HCT116 (cell line): ENCODE measurements at regions not wholly inside any gene's neighbourhood (a gene's known extent, or its start where the extent isn't known, plus 50 kb on each side); places are given as distances from the start of the nearest gene placed in this dataset.

Source experiments
- ATAC-seq: fragments of 200-7000 bp; cut with Tn5 transposase; 2 replicates; pipeline ENCODE4 v1.9.1; 2020; ENCODE audit warnings: mild to moderate bottlenecking, moderate library complexity
- BruUV-seq: library from RNA; stranded (reverse); fragments of 400-500 nt; replicated peaks from 2 replicates; lab custom pipeline; 2021; lab: Mats Ljungman, UMichigan
- CTCF ChIA-PET: fragments of 300-600 bp; sonication (Branson Sonifier 250); formaldehyde crosslinking; loops from one replicate; lab custom pipeline; 2021; ENCODE audit warnings: antibody characterized with exemption; lab: Charles Lee
- POLR2A ChIA-PET: fragments of 300-600, 350-600 bp; sonication (Branson Sonifier 250); formaldehyde crosslinking; loops from one replicate; lab custom pipeline; 2021; ENCODE audit warnings: antibody characterized with exemption; lab: Charles Lee
- RAD21 ChIA-PET, 2 experiments: fragments of 300-600 bp; sonication (Branson Sonifier 250); formaldehyde crosslinking; loops; one replicate each; lab custom pipeline; 2023; ENCODE audit warnings: low total read pairs in 2 of 2; ENCODE audit not compliant: uncharacterized antibody in 2 of 2, unreplicated experiment in 2 of 2, low non-redundant PET in 1 of 2; lab: Charles Lee
- DNase-seq: peaks from one replicate; pipeline ENCODE4 v3.0.0-alpha.2; 2010; ENCODE audit warnings: low read depth, low spot score
- H2AFZ ChIP-seq: fragments of 200-600 bp; shearing (Covaris generic), sonication (generic); 2 replicates; pipeline ENCODE4 v1.6.1; 2017; ENCODE audit warnings: low read depth, mixed run types, mixed read lengths, antibody characterized with exemption, low read length; ENCODE audit not compliant: poor library complexity, severe bottlenecking
- H3K27ac ChIP-seq: 2 replicates; pipeline ENCODE4 v1.5.1; 2012; ENCODE audit warnings: low read depth, low read length
- H3K27me3 ChIP-seq: fragments of 200-600 bp; sonication (generic); 2 replicates; pipeline ENCODE4 v1.6.1; 2016; ENCODE audit warnings: mixed run types, low read length, mixed read lengths; ENCODE audit not compliant: insufficient read depth
- H3K36me3 ChIP-seq, 2 experiments: fragments of 200-500 bp in 1 of 2; fragments of 200-600 bp in 1 of 2; sonication (Bioruptor generic) in 1 of 2; sonication (generic) in 1 of 2; 2 replicates each; pipeline versions ENCODE4 v1.5.1 to v1.6.1; 2014 to 2016; ENCODE audit warnings: low read length in 2 of 2, inconsistent platforms in 1 of 2, mixed read lengths in 1 of 2, mixed run types in 1 of 2; ENCODE audit not compliant: insufficient read depth in 2 of 2, control insufficient read depth in 1 of 2
- H3K4me1 ChIP-seq, 2 experiments: fragments of 200-600 bp in 1 of 2; sonication (generic) in 1 of 2; 2 replicates each; pipeline versions ENCODE4 v1.5.1 to v1.6.1; 2012 to 2017; ENCODE audit warnings: low read length in 2 of 2, inconsistent platforms in 1 of 2, mild to moderate bottlenecking in 1 of 2, mixed read lengths in 1 of 2, mixed run types in 1 of 2, moderate library complexity in 1 of 2; ENCODE audit not compliant: insufficient read depth in 2 of 2, control insufficient read depth in 1 of 2
- H3K4me2 ChIP-seq: fragments of 200-600 bp; sonication (generic); 2 replicates; pipeline ENCODE4 v1.6.1; 2017; ENCODE audit warnings: mixed run types, low read length, mixed read lengths
- H3K4me3 ChIP-seq, 2 experiments: fragments of 200-600 bp in 1 of 2; sonication (generic) in 1 of 2; replicated peaks in 1 of 2; 2 replicates each; pipeline ENCODE4 v1.5.1; 2011 to 2016; ENCODE audit warnings: low read length in 2 of 2, control low read depth in 1 of 2, low read depth in 1 of 2, mild to moderate bottlenecking in 1 of 2, mixed read lengths in 1 of 2, mixed run types in 1 of 2
- H3K79me2 ChIP-seq: fragments of 200-600 bp; sonication (generic); 2 replicates; pipeline ENCODE4 v1.6.1; 2017; ENCODE audit warnings: mild to moderate bottlenecking, mixed run types, low read length, moderate library complexity, mixed read lengths; ENCODE audit not compliant: insufficient read depth
- H3K9ac ChIP-seq: fragments of 200-600 bp; sonication (generic); 2 replicates; pipeline ENCODE4 v1.6.1; 2016; ENCODE audit warnings: low read length, mixed read lengths
- H3K9me2 ChIP-seq: fragments of 200-600 bp; sonication (generic), shearing (Covaris generic); 2 replicates; pipeline ENCODE4 v1.6.1; 2017; ENCODE audit warnings: mixed run types, mild to moderate bottlenecking, moderate library complexity; ENCODE audit not compliant: insufficient read depth
- H3K9me3 ChIP-seq, 2 experiments: fragments of 200-500 bp in 1 of 2; fragments of 200-600 bp in 1 of 2; sonication (Bioruptor generic) in 1 of 2; sonication (generic) in 1 of 2; 2 replicates each; pipeline ENCODE4 v1.6.1; 2014 to 2017; ENCODE audit warnings: low read length in 2 of 2, mixed read lengths in 2 of 2, inconsistent platforms in 1 of 2, low read depth in 1 of 2, mild to moderate bottlenecking in 1 of 2, mixed run types in 1 of 2, moderate library complexity in 1 of 2; ENCODE audit not compliant: control insufficient read depth in 1 of 2, insufficient read depth in 1 of 2
- H4K20me1 ChIP-seq: fragments of 200-600 bp; sonication (generic), shearing (Covaris generic); 2 replicates; pipeline ENCODE4 v1.6.1; 2017; ENCODE audit warnings: mixed run types, mild to moderate bottlenecking, moderate library complexity; ENCODE audit not compliant: insufficient read depth
- CBX3 ChIP-seq: IDR thresholded peaks from 2 replicates; pipeline ENCODE4 v1.6.1; 2012; ENCODE audit warnings: low read depth
- CEBPB ChIP-seq: IDR thresholded peaks from 2 replicates; pipeline ENCODE4 v1.6.1; 2012; ENCODE audit warnings: low read depth
- EGR1 ChIP-seq: IDR thresholded peaks from 2 replicates; pipeline ENCODE4 v1.6.1; 2012; ENCODE audit warnings: low read depth
- EZH2phosphoT487 ChIP-seq: fragments of 200-600 bp; IDR thresholded peaks from 2 replicates; pipeline ENCODE4 v1.6.1; 2018; ENCODE audit warnings: antibody characterized with exemption, borderline replicate concordance
- POLR2A ChIP-seq: IDR thresholded peaks from 2 replicates; pipeline ENCODE4 v1.7.0; 2011; ENCODE audit warnings: borderline replicate concordance; ENCODE audit not compliant: insufficient read depth, insufficient read length; ENCODE audit errors: extremely low read depth
- SIN3A ChIP-seq: IDR thresholded peaks from 2 replicates; pipeline ENCODE4 v1.6.1; 2012; ENCODE audit warnings: low read depth
- TCF7L2 ChIP-seq: IDR thresholded peaks from 2 replicates; pipeline ENCODE4 v1.7.0; 2011; ENCODE audit warnings: borderline replicate concordance, inconsistent platforms; ENCODE audit not compliant: insufficient read depth, insufficient read length; ENCODE audit errors: extremely low read depth
- ZFX ChIP-seq: fragments of 450-650 bp; IDR thresholded peaks from 2 replicates; pipeline ENCODE4 v1.6.1; 2017
- ZNF274 ChIP-seq: fragments of 200-500 bp; sonication (Bioruptor generic); IDR thresholded peaks from 2 replicates; pipeline ENCODE4 v1.6.1; 2014; ENCODE audit warnings: mild to moderate bottlenecking, low read depth, low read length, inconsistent platforms
- intact Hi-C: fragments of 100-400 bp; cut with micrococcal nuclease; formaldehyde crosslinking; loops from 2 replicates; pipeline ENCODE4 v1.10.0; 2022
- TF ChIP-seq, protein P1 (sequence below): IDR thresholded peaks from 2 replicates; pipeline ENCODE4 v1.6.1; 2012; ENCODE audit warnings: low read depth

DNA sequence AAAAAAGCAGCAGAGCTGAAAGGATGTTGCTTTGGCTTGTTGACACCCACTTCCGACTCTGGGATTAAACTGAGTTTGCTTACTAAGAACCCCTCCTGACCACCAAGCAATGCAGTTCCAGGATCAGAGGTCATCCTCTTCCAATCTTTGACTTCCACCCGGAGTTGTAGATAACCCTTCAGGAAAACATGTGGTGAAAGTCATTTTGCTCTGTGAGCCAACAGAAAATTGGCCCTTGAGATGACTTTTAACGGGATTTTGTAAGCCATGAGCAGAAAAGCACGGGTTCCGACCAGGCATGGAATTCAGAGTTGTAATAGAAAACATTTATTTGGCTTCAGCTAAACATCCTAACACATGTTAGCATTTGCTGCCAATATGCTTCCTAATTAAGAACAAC lies 171.6 kb upstream of the NR2F2 start:
- Histone ChIP-seq H3K36me3 (no peaks in the 10 kb centered on the region), H3K27me3 (no peaks in the 10 kb centered on the region), H3K4me1 (peaks cover 0 to 6% of the 10 kb centered on the region in 2 experiments; a peak in 1 of 4 replicates), H3K9me3 (no peaks in the 10 kb centered on the region), H2AFZ (no peak overlapping the region), H3K79me2 (no peaks in the 10 kb centered on the region), H3K27ac (no peak overlapping the region), H4K20me1 (no peaks in the 10 kb centered on the region), H3K9ac (no peak overlapping the region), H3K9me2 (no peaks in the 10 kb centered on the region), H3K4me3 (no peak overlapping the region), H3K4me2 (no peak overlapping the region)
- CTCF ChIA-PET = no interaction called here
- RAD21 ChIA-PET = no interaction called here
- intact Hi-C loops = no loop called here
- no peak for TF ChIP-seq CEBPB
- no peak for TF ChIP-seq EZH2phosphoT487
- no peak for TF ChIP-seq ZNF274
- no peak for TF ChIP-seq ZFX
- no peak for TF ChIP-seq EGR1
- TF ChIP-seq, protein P1, sequence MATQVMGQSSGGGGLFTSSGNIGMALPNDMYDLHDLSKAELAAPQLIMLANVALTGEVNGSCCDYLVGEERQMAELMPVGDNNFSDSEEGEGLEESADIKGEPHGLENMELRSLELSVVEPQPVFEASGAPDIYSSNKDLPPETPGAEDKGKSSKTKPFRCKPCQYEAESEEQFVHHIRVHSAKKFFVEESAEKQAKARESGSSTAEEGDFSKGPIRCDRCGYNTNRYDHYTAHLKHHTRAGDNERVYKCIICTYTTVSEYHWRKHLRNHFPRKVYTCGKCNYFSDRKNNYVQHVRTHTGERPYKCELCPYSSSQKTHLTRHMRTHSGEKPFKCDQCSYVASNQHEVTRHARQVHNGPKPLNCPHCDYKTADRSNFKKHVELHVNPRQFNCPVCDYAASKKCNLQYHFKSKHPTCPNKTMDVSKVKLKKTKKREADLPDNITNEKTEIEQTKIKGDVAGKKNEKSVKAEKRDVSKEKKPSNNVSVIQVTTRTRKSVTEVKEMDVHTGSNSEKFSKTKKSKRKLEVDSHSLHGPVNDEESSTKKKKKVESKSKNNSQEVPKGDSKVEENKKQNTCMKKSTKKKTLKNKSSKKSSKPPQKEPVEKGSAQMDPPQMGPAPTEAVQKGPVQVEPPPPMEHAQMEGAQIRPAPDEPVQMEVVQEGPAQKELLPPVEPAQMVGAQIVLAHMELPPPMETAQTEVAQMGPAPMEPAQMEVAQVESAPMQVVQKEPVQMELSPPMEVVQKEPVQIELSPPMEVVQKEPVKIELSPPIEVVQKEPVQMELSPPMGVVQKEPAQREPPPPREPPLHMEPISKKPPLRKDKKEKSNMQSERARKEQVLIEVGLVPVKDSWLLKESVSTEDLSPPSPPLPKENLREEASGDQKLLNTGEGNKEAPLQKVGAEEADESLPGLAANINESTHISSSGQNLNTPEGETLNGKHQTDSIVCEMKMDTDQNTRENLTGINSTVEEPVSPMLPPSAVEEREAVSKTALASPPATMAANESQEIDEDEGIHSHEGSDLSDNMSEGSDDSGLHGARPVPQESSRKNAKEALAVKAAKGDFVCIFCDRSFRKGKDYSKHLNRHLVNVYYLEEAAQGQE = no peak
- no peak for TF ChIP-seq CBX3
- TF ChIP-seq TCF7L2 = no peak
- TF ChIP-seq POLR2A = no peak
- TF ChIP-seq SIN3A = no peak
- DNase-seq (no peak), ATAC-seq (no peak)
- POLR2A ChIA-PET = no interaction called here
- BruUV-seq = no TSS peak
